ENCODE measurements at regions not wholly inside any gene's neighbourhood (a gene's known extent, or its start where the extent isn't known, plus 50 kb on each side); places are given as distances from the start of the nearest gene placed in this dataset.

DNA sequence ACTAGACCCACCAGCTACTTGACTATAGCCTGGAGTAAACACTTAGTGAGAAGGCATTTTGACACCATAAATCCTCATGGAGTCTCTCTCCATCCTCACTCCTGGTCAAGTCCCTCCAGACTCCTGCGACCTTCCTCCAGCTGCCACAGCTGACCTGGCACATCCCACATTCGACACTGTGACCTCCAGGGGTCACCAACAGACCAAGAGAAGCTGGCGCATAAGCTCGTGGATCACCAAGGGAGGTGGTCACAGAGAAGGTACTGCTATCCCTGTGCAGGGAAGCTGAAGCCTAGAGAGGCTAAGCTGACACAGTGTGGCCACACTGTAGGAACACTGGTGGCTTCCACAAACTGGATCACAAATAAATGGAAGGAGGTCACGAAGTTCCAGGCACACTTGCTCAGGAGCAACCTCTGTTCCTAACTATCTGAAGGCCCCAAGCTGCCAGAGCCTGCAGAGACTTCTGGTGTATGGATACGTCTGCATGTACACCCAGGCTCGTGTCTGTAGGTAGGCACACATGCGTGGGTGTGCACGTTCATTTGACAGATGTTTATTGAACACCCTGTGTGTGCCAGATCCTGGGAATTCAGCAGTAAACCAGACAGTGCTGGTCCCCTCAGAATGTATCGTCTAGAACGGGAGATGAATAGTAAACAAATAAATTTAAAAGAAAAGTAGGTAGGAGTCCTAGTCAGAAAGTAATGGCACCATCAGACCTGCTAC, 104.4 kb downstream of the C5orf15 start:
- Histone ChIP-seq H2BK20ac (ENCODE audit: low read depth, low read length, poor library complexity, severe bottlenecking) (no peak overlapping the region), H3K18ac (ENCODE audit: insufficient read length, low read depth, low read length) (no peak overlapping the region), H3K4ac (ENCODE audit: low read depth, low read length) (no peak overlapping the region), H3T11ph (ENCODE audit: low read length) (no peak overlapping the region), H2BK12ac (ENCODE audit: insufficient read length, low read depth, low read length) (no peak overlapping the region), H4K5ac (ENCODE audit: insufficient read length, low read depth, low read length) (no peak overlapping the region), H3K14ac (ENCODE audit: insufficient read depth, low read length) (no peak overlapping the region), H3K9ac (ENCODE audit: extremely low read depth, insufficient read length, low read length) (no peak overlapping the region), H3K4me1 (ENCODE audit: insufficient read depth, low read length) (no peaks in the 10 kb centered on the region), H3K23me2 (ENCODE audit: insufficient read length, low read depth, low read length, poor library complexity, severe bottlenecking) (no peaks in the 10 kb centered on the region), H4K20me1 (ENCODE audit: control insufficient read depth, insufficient read depth, insufficient read length) (no peaks in the 10 kb centered on the region), H3K79me2 (ENCODE audit: insufficient read depth, low read length) (no peaks in the 10 kb centered on the region), H4K8ac (replicated peaks; ENCODE audit: insufficient read length, low read depth, low read length) (no peak overlapping the region), H3K27me3 (ENCODE audit: insufficient read depth, low read length) (no peaks in the 10 kb centered on the region), H3K79me1 (ENCODE audit: insufficient read depth, low read depth, low read length, poor library complexity, severe bottlenecking) (no peaks in the 10 kb centered on the region), H2BK5ac (ENCODE audit: insufficient read length, low read length) (no peak overlapping the region), H2BK15ac (ENCODE audit: low read depth, low read length) (no peak overlapping the region), H3K27ac (ENCODE audit: insufficient read length, low read depth, low read length) (no peak overlapping the region), H3K4me2 (ENCODE audit: insufficient read depth, insufficient read length, low read length) (no peak overlapping the region), H3K23ac (ENCODE audit: insufficient read length, low read depth, low read length) (no peak overlapping the region), H2AFZ (ENCODE audit: low read length) (no peak overlapping the region), H3K9me3 (ENCODE audit: control insufficient read depth, low read depth, low read length) (peaks cover 6% of the 10 kb centered on the region), H2BK120ac (ENCODE audit: low read depth, low read length, poor library complexity, severe bottlenecking) (no peak overlapping the region), H4K91ac (ENCODE audit: insufficient read length, low read depth, low read length) (no peak overlapping the region), H3K56ac (ENCODE audit: insufficient read length, low read depth, low read length) (no peak overlapping the region), H2AK5ac (ENCODE audit: insufficient read length, low read length) (no peak overlapping the region)
- no CpG with 5 or more reads among the region's 11 CpGs for WGBS (ENCODE audit: extremely low coverage, insufficient read length, low lambda C conversion rate)
- Mint-ChIP-seq H3K27me3 (ENCODE audit: low read depth) (peaks cover 20% of the 10 kb centered on the region), H3K4me1 (no peaks in the 10 kb centered on the region), H3K9me3 (peaks cover 10 to 12% of the 10 kb centered on the region in 2 experiments), H3K27ac (peak overlapping the region in 1 of 3 experiments; percentile 53; a peak in 1 of 7 replicates), H3K36me3 (ENCODE audit: insufficient read depth in 1 of 3, low read depth in 3 of 3) (peaks cover 2 to 7% (median 7%) of the 10 kb centered on the region in 3 experiments; a peak in 6 of 7 replicates), H3K4me3 (no peak overlapping the region; a peak in 1 of 5 replicates)
- peak; percentile 38 for DNase-seq
- no peak; the same call in 2 of the 3 replicates for TF ChIP-seq CTCF (conservative IDR thresholded peaks at IDR 0.05)
